HCT116 (cell line): ENCODE measurements at regions not wholly inside any gene's neighbourhood (a gene's known extent, or its start where the extent isn't known, plus 50 kb on each side); places are given as distances from the start of the nearest gene placed in this dataset.

Experiments used
- ATAC-seq: fragments of 200-7000 bp; cut with Tn5 transposase; 2 replicates; pipeline ENCODE4 v1.9.1; 2020; ENCODE audit warnings: mild to moderate bottlenecking, moderate library complexity
- BruUV-seq: library from RNA; stranded (reverse); fragments of 400-500 nt; replicated peaks from 2 replicates; lab custom pipeline; 2021; lab: Mats Ljungman, UMichigan
- CTCF ChIA-PET: fragments of 300-600 bp; sonication (Branson Sonifier 250); formaldehyde crosslinking; loops from one replicate; lab custom pipeline; 2021; ENCODE audit warnings: antibody characterized with exemption; lab: Charles Lee
- POLR2A ChIA-PET: fragments of 300-600, 350-600 bp; sonication (Branson Sonifier 250); formaldehyde crosslinking; loops from one replicate; lab custom pipeline; 2021; ENCODE audit warnings: antibody characterized with exemption; lab: Charles Lee
- RAD21 ChIA-PET, 2 experiments: fragments of 300-600 bp; sonication (Branson Sonifier 250); formaldehyde crosslinking; loops; one replicate each; lab custom pipeline; 2023; ENCODE audit warnings: low total read pairs in 2 of 2; ENCODE audit not compliant: uncharacterized antibody in 2 of 2, unreplicated experiment in 2 of 2, low non-redundant PET in 1 of 2; lab: Charles Lee
- DNase-seq: peaks from one replicate; pipeline ENCODE4 v3.0.0-alpha.2; 2010; ENCODE audit warnings: low read depth, low spot score
- H2AFZ ChIP-seq: fragments of 200-600 bp; shearing (Covaris generic), sonication (generic); 2 replicates; pipeline ENCODE4 v1.6.1; 2017; ENCODE audit warnings: low read depth, mixed run types, mixed read lengths, antibody characterized with exemption, low read length; ENCODE audit not compliant: poor library complexity, severe bottlenecking
- H3K27ac ChIP-seq: 2 replicates; pipeline ENCODE4 v1.5.1; 2012; ENCODE audit warnings: low read depth, low read length
- H3K27me3 ChIP-seq: fragments of 200-600 bp; sonication (generic); 2 replicates; pipeline ENCODE4 v1.6.1; 2016; ENCODE audit warnings: mixed run types, low read length, mixed read lengths; ENCODE audit not compliant: insufficient read depth
- H3K36me3 ChIP-seq, 2 experiments: fragments of 200-500 bp in 1 of 2; fragments of 200-600 bp in 1 of 2; sonication (Bioruptor generic) in 1 of 2; sonication (generic) in 1 of 2; 2 replicates each; pipeline versions ENCODE4 v1.5.1 to v1.6.1; 2014 to 2016; ENCODE audit warnings: low read length in 2 of 2, inconsistent platforms in 1 of 2, mixed read lengths in 1 of 2, mixed run types in 1 of 2; ENCODE audit not compliant: insufficient read depth in 2 of 2, control insufficient read depth in 1 of 2
- H3K4me1 ChIP-seq, 2 experiments: fragments of 200-600 bp in 1 of 2; sonication (generic) in 1 of 2; 2 replicates each; pipeline versions ENCODE4 v1.5.1 to v1.6.1; 2012 to 2017; ENCODE audit warnings: low read length in 2 of 2, inconsistent platforms in 1 of 2, mild to moderate bottlenecking in 1 of 2, mixed read lengths in 1 of 2, mixed run types in 1 of 2, moderate library complexity in 1 of 2; ENCODE audit not compliant: insufficient read depth in 2 of 2, control insufficient read depth in 1 of 2
- H3K4me2 ChIP-seq: fragments of 200-600 bp; sonication (generic); 2 replicates; pipeline ENCODE4 v1.6.1; 2017; ENCODE audit warnings: mixed run types, low read length, mixed read lengths
- H3K4me3 ChIP-seq, 2 experiments: fragments of 200-600 bp in 1 of 2; sonication (generic) in 1 of 2; replicated peaks in 1 of 2; 2 replicates each; pipeline ENCODE4 v1.5.1; 2011 to 2016; ENCODE audit warnings: low read length in 2 of 2, control low read depth in 1 of 2, low read depth in 1 of 2, mild to moderate bottlenecking in 1 of 2, mixed read lengths in 1 of 2, mixed run types in 1 of 2
- H3K79me2 ChIP-seq: fragments of 200-600 bp; sonication (generic); 2 replicates; pipeline ENCODE4 v1.6.1; 2017; ENCODE audit warnings: mild to moderate bottlenecking, mixed run types, low read length, moderate library complexity, mixed read lengths; ENCODE audit not compliant: insufficient read depth
- H3K9ac ChIP-seq: fragments of 200-600 bp; sonication (generic); 2 replicates; pipeline ENCODE4 v1.6.1; 2016; ENCODE audit warnings: low read length, mixed read lengths
- H3K9me2 ChIP-seq: fragments of 200-600 bp; sonication (generic), shearing (Covaris generic); 2 replicates; pipeline ENCODE4 v1.6.1; 2017; ENCODE audit warnings: mixed run types, mild to moderate bottlenecking, moderate library complexity; ENCODE audit not compliant: insufficient read depth
- H3K9me3 ChIP-seq, 2 experiments: fragments of 200-500 bp in 1 of 2; fragments of 200-600 bp in 1 of 2; sonication (Bioruptor generic) in 1 of 2; sonication (generic) in 1 of 2; 2 replicates each; pipeline ENCODE4 v1.6.1; 2014 to 2017; ENCODE audit warnings: low read length in 2 of 2, mixed read lengths in 2 of 2, inconsistent platforms in 1 of 2, low read depth in 1 of 2, mild to moderate bottlenecking in 1 of 2, mixed run types in 1 of 2, moderate library complexity in 1 of 2; ENCODE audit not compliant: control insufficient read depth in 1 of 2, insufficient read depth in 1 of 2
- H4K20me1 ChIP-seq: fragments of 200-600 bp; sonication (generic), shearing (Covaris generic); 2 replicates; pipeline ENCODE4 v1.6.1; 2017; ENCODE audit warnings: mixed run types, mild to moderate bottlenecking, moderate library complexity; ENCODE audit not compliant: insufficient read depth
- CBX3 ChIP-seq: IDR thresholded peaks from 2 replicates; pipeline ENCODE4 v1.6.1; 2012; ENCODE audit warnings: low read depth
- CTCF ChIP-seq, 3 experiments: fragments of 200-600 bp in 1 of 3; sonication (generic) in 1 of 3; IDR thresholded peaks in 2 of 3; conservative IDR thresholded peaks in 1 of 3; 2 replicates each; pipeline ENCODE4 v1.5.1; 2012 to 2017; ENCODE audit warnings: low read depth in 2 of 3, low read length in 2 of 3, antibody characterized with exemption in 1 of 3, borderline replicate concordance in 1 of 3, control low read depth in 1 of 3, mild to moderate bottlenecking in 1 of 3, mixed read lengths in 1 of 3, mixed run types in 1 of 3, moderate library complexity in 1 of 3; ENCODE audit not compliant: insufficient read depth in 1 of 3
- EGR1 ChIP-seq: IDR thresholded peaks from 2 replicates; pipeline ENCODE4 v1.6.1; 2012; ENCODE audit warnings: low read depth
- ELF1 ChIP-seq: IDR thresholded peaks from 2 replicates; pipeline ENCODE4 v1.6.1; 2012; ENCODE audit warnings: low read depth, borderline replicate concordance
- EZH2phosphoT487 ChIP-seq: fragments of 200-600 bp; IDR thresholded peaks from 2 replicates; pipeline ENCODE4 v1.6.1; 2018; ENCODE audit warnings: antibody characterized with exemption, borderline replicate concordance
- MAX ChIP-seq: IDR thresholded peaks from 2 replicates; pipeline ENCODE4 v1.6.1; 2012
- RAD21 ChIP-seq: IDR thresholded peaks from 2 replicates; pipeline ENCODE4 v1.6.1; 2012; ENCODE audit warnings: low read depth, mild to moderate bottlenecking
- REST ChIP-seq: IDR thresholded peaks from 2 replicates; pipeline ENCODE4 v1.6.1; 2012; ENCODE audit warnings: low read depth
- TCF7L2 ChIP-seq: IDR thresholded peaks from 2 replicates; pipeline ENCODE4 v1.7.0; 2011; ENCODE audit warnings: borderline replicate concordance, inconsistent platforms; ENCODE audit not compliant: insufficient read depth, insufficient read length; ENCODE audit errors: extremely low read depth
- YY1 ChIP-seq: IDR thresholded peaks from 2 replicates; pipeline ENCODE4 v1.6.1; 2011; ENCODE audit warnings: low read length, low read depth, moderate library complexity, mild to moderate bottlenecking; ENCODE audit not compliant: insufficient replicate concordance; ENCODE audit errors: extremely low read depth
- ZBTB33 ChIP-seq: IDR thresholded peaks from 2 replicates; pipeline ENCODE4 v1.6.1; 2011; ENCODE audit warnings: mild to moderate bottlenecking, low read length, moderate library complexity; ENCODE audit not compliant: insufficient replicate concordance; ENCODE audit errors: extremely low read depth
- ZFX ChIP-seq: fragments of 450-650 bp; IDR thresholded peaks from 2 replicates; pipeline ENCODE4 v1.6.1; 2017
- intact Hi-C: fragments of 100-400 bp; cut with micrococcal nuclease; formaldehyde crosslinking; loops from 2 replicates; pipeline ENCODE4 v1.10.0; 2022

- ATAC-seq: no peak
- no peak for DNase-seq
- CTCF ChIA-PET: no interaction called here
- peaks cover 5 to 15% of the 10 kb centered on the region in 2 experiments; a peak in 2 of 4 replicates for H3K9me3 ChIP-seq
- no TSS peak for BruUV-seq
- H3K4me1 ChIP-seq: no peaks in the 10 kb centered on the region
- H2AFZ ChIP-seq: no peak overlapping the region
- no peak overlapping the region for H3K4me3 ChIP-seq
- no peaks in the 10 kb centered on the region for H3K27me3 ChIP-seq
- no peak overlapping the region for H3K27ac ChIP-seq
- intact Hi-C loops: no loop called here
- no peak overlapping the region for H3K4me2 ChIP-seq
- POLR2A ChIA-PET: no interaction called here
- no peak for TF ChIP-seq ELF1
- TF ChIP-seq EGR1: no peak
- no peaks in the 10 kb centered on the region for H3K79me2 ChIP-seq
- H3K9ac ChIP-seq: no peak overlapping the region
- RAD21 ChIA-PET: no interaction called here
- H4K20me1 ChIP-seq: no peaks in the 10 kb centered on the region
- H3K9me2 ChIP-seq: no peaks in the 10 kb centered on the region
- H3K36me3 ChIP-seq: no peaks in the 10 kb centered on the region
These were observed 1446.8 kb downstream of the MRPL39 start for GRCh38 chr21:24160528-24160927.

- no peak overlapping the region for H3K9ac ChIP-seq
- H4K20me1 ChIP-seq: no peaks in the 10 kb centered on the region
- H3K27ac ChIP-seq: no peak overlapping the region
- DNase-seq: no peak
- CTCF ChIA-PET: no interaction called here
- RAD21 ChIA-PET: no interaction called here
- no peak overlapping the region for H3K4me2 ChIP-seq
- no peak overlapping the region for H3K4me3 ChIP-seq
- no peak overlapping the region for H2AFZ ChIP-seq
- peaks cover 21 to 25% of the 10 kb centered on the region in 2 experiments; a peak in 2 of 4 replicates for H3K9me3 ChIP-seq
- intact Hi-C loops: no loop called here
- H3K36me3 ChIP-seq: no peaks in the 10 kb centered on the region
- no peaks in the 10 kb centered on the region for H3K4me1 ChIP-seq
- no peak for ATAC-seq
- H3K9me2 ChIP-seq: no peaks in the 10 kb centered on the region
- no peaks in the 10 kb centered on the region for H3K79me2 ChIP-seq
- POLR2A ChIA-PET: no interaction called here
- no TSS peak for BruUV-seq
- no peaks in the 10 kb centered on the region for H3K27me3 ChIP-seq
- TF ChIP-seq ELF1 (no peak), CTCF (IDR thresholded peaks at IDR 0.05 in 2 of 3, conservative IDR thresholded peaks at IDR 0.05 in 1 of 3; ENCODE audit: borderline replicate concordance in 1 of 3, insufficient read depth in 1 of 3, low read depth in 2 of 3, low read length in 2 of 3) (no peak), ZFX (no peak), TCF7L2 (no peak), EZH2phosphoT487 (no peak), RAD21 (no peak), ZBTB33 (no peak), REST (no peak), YY1 (no peak), CBX3 (no peak), MAX (no peak)
These were observed 1454.1 kb downstream of the MRPL39 start for GRCh38 chr21:24153137-24153536.
